Vagina (tissue), 2 donors: ENCODE measurements at regions not wholly inside any gene's neighbourhood (a gene's known extent, or its start where the extent isn't known, plus 50 kb on each side); places are given as distances from the start of the nearest gene placed in this dataset.

Experiments
- POLR2A ChIP-seq, 2 donors: fragments of 450-650 bp; IDR thresholded peaks; one replicate each; pipeline ENCODE4 v1.6.1; 2017; ENCODE audit warnings: antibody characterized with exemption in 2 of 2, mild to moderate bottlenecking in 2 of 2, moderate library complexity in 2 of 2
- POLR2AphosphoS5 ChIP-seq, 2 donors: sonication (generic); formaldehyde crosslinking; IDR thresholded peaks; one replicate each; pipeline ENCODE4 v1.9.0; 2017; ENCODE audit warnings: antibody characterized with exemption in 2 of 2, mild to moderate bottlenecking in 2 of 2, low read depth in 1 of 2; ENCODE audit not compliant: insufficient read depth in 1 of 2
- TF ChIP-seq, protein P1 (sequence below), 3 experiments: fragments of 450-650 bp in 2 of 3; fragments of 200-600 bp in 1 of 3; sonication (generic) in 1 of 3; IDR thresholded peaks; one replicate each; pipeline ENCODE4 v1.5.1; 2017 to 2019; ENCODE audit warnings: antibody characterized with exemption in 3 of 3, mild to moderate bottlenecking in 2 of 3, moderate library complexity in 2 of 3

DNA sequence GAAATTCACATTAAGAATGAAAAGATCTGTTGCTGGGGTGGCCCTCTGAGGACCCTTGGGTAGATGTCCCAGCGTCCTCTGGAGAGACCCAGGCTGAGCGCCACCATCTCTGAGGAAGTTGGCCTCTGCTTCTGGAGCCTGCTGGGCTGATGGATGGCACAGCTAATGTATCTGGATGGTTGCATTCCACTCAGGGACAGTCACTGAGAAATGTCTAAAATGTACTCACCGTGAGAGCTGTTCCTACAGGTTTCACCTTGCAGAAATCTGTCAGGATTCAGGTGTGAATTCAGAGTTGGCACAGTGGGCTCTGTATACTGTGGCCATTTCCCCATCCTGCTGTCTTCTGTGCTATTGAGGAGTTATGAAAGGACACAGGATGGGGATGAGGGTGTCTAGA lies 247.2 kb downstream of the AACS start:
- TF ChIP-seq POLR2A (IDR thresholded peaks at IDR 0.05), result no peak
- TF ChIP-seq, protein P1, sequence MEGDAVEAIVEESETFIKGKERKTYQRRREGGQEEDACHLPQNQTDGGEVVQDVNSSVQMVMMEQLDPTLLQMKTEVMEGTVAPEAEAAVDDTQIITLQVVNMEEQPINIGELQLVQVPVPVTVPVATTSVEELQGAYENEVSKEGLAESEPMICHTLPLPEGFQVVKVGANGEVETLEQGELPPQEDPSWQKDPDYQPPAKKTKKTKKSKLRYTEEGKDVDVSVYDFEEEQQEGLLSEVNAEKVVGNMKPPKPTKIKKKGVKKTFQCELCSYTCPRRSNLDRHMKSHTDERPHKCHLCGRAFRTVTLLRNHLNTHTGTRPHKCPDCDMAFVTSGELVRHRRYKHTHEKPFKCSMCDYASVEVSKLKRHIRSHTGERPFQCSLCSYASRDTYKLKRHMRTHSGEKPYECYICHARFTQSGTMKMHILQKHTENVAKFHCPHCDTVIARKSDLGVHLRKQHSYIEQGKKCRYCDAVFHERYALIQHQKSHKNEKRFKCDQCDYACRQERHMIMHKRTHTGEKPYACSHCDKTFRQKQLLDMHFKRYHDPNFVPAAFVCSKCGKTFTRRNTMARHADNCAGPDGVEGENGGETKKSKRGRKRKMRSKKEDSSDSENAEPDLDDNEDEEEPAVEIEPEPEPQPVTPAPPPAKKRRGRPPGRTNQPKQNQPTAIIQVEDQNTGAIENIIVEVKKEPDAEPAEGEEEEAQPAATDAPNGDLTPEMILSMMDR (IDR thresholded peaks at IDR 0.05), result no peak
- TF ChIP-seq POLR2AphosphoS5 (IDR thresholded peaks at IDR 0.05; ENCODE audit: insufficient read depth in 1 of 2, low read depth in 1 of 2), result no peak
